GM18951 (cell line): ENCODE measurements at regions not wholly inside any gene's neighbourhood (a gene's known extent, or its start where the extent isn't known, plus 50 kb on each side); places are given as distances from the start of the nearest gene placed in this dataset.

Source experiments
- POLR2A ChIP-seq: IDR thresholded peaks from 4 replicates; pipeline ENCODE4 v1.6.1; 2011; ENCODE audit warnings: mild to moderate bottlenecking; ENCODE audit not compliant: insufficient read length, insufficient read depth; ENCODE audit errors: extremely low read depth
- in situ Hi-C: fragments of 300-500 bp; cut with MboI; formaldehyde crosslinking; loops from one replicate; pipeline ENCODE4 v1.12.0; 2022; ENCODE audit warnings: low sequenced_read_pairs, mixed read lengths, inconsistent platforms; ENCODE audit not compliant: unreplicated experiment

DNA sequence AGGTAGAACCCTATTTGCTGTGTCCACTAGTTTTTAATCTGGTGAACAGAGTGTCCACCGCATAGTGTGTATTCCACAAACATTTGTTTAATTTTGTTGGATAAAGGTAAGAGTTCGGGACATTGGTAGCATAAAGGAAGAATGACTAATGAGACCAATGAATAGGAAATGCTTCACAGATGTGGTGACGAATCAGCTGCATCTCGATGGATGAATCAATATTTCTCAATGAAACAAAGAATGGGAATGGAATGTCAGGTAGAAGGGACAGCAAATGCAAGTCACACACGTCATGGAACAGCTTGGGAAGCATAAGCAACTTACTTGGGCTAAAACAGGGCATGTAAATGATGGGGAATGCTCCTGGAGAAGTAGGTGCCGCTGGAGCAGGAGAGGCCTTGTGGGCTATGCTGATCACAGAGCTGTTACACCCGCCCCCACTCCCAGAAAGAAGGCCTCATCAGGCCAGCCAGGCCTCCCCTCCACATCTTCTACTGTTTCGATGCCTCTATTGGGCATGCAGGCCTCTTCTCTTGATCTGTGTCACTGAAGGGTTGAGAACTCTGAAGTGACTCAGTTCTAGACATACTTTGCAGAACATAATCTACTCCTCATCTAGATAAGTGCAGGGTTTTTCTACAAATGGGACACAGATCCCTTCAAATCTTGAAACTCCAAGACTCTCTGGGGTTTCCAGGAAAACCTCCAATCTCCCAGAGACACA lies 120.0 kb upstream of the GADL1 start:
- in situ Hi-C loops: no loop called here
- no peak for TF ChIP-seq POLR2A

DNA sequence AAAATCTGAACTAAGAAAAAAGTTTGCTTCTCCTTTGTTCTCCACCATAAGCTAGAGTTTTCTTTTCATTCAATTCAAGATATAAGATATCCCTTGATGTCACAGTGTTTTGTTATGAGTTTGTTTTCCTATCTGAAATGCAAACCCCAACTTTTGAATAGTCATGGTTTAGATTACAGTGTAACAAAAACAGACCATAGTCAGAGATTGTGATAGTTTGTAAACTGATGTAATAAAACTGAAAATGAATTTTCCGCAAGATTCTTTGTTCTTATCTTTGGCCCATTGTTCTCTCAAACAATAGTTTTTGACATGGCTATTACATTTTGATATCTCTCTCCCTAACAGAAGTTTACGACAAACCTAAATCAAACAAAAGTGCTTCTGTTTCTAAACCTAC lies 121.7 kb upstream of the GADL1 start:
- in situ Hi-C loops: no loop called here
- no peak for TF ChIP-seq POLR2A

- in situ Hi-C loops: no loop called here
- TF ChIP-seq POLR2A: no peak
These were observed 128.3 kb upstream of the GADL1 start for GRCh38 chr3:31022716-31023115.

DNA sequence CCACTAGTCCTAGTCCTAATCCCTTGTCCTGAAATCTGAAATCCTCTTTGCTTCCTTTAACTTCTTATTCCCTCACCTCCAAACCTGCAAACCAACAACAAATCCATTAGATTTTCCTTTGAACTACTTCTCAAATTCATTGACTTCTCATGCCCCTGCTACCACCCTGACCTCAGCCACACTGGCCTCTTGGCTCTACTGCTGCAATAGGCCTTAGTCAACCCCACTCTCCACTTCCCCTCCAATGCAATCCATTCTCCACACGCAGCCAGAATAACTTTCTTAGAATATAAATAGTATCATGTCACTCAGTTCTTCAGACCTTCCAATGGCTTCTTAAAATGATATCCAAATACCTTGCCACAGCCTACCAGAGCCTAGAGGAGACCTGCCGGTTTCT lies 131.1 kb upstream of the GADL1 start:
- in situ Hi-C loops: no loop called here
- TF ChIP-seq POLR2A: no peak

- in situ Hi-C loops: no loop called here
- no peak for TF ChIP-seq POLR2A
These were observed 132.8 kb upstream of the GADL1 start for GRCh38 chr3:31027191-31027761.

- TF ChIP-seq POLR2A: no peak
- in situ Hi-C loops: no loop called here
These were observed 133.5 kb upstream of the GADL1 start for GRCh38 chr3:31027914-31028313.

- no peak for TF ChIP-seq POLR2A
- in situ Hi-C loops: no loop called here
These were observed 134.3 kb upstream of the GADL1 start for GRCh38 chr3:31028766-31029165.

DNA sequence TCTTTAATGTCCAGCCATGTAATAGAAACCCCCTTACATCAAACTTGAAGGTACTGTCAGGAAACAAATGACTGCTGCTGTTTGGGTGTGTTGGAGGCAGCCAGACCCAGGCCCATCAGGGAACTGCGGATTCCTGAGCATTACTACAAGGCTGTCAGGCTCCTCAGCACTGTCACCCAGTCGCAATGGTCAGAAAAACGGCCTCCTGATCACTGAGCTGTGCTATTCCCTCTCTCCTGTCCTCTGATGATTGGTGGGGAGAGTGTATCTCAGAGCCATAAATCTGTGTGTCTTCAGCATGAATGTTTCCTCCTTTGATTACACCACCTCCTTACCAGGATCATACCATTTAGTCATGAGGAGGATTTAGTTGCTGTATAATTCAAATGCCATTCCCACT lies 135.2 kb upstream of the GADL1 start:
- in situ Hi-C loops: no loop called here
- TF ChIP-seq POLR2A: no peak

DNA sequence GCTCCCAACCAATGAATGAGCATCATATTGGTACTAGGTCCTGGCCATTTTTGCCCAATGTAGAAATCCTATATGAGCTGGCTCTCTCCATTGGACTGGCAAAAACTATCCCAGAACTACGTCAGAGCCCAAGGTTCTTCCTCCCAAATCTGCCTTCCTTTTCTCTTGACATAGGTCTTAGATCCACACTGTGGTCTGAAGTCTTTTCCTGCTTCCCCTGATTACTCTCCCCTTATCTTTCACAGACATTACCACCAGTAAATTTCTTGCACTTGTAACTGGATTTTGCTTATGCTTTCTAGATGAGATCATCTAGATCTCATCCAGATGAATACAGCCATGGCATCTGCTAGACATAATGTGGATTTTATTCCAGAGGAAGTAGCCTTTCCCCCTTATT lies 141.2 kb upstream of the GADL1 start:
- in situ Hi-C loops: no loop called here
- TF ChIP-seq POLR2A: no peak

DNA sequence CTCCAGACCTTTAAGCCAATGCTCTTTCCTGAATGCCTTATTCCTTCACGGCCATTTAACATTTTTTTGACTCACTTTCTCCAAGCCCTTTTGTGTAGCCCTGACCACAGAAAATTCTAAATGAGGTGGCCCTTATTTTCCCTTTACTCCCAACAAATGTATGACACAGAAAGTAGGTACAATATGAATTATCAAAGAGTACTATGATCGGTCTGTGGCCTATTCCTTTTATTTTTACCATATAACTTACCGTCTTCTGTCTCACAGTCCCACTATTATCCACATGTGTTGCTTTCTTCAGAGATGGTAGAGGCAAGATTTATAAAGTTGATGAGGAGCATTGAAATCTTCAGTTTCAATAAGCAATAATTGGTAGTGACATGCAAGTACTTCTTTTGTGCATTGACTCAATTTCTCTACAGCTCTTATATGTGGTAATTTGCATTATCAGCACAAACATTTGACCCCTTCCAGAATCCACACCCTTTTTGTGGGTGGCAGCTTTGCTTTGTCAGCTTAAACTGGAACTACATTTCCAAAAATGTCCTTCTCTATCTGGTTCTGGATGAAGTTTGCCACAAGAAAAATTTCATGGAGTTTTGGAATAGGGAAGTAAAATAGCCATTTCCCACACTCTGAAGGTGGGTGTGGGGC lies 143.8 kb upstream of the GADL1 start:
- no peak for TF ChIP-seq POLR2A
- in situ Hi-C loops: no loop called here

DNA sequence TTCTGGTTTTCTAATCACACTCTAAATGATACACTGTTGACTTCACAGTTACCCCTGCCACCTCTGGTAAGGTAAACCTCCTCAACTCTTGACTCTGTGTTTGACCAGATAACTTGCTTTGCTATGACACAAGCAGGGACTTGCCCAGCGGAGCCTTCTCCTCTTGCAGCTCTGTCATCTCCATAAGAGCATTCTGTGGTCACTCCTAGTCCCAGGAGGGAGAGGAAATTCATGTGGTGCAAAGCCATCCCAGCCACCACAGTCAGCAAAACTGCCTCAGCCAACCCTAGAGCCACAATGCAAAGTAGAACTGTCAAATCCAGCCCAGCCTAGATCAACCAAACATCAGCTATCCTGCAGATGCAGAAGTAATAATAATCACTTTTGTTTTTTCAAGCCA lies 144.7 kb upstream of the GADL1 start:
- no peak for TF ChIP-seq POLR2A
- in situ Hi-C loops: no loop called here

DNA sequence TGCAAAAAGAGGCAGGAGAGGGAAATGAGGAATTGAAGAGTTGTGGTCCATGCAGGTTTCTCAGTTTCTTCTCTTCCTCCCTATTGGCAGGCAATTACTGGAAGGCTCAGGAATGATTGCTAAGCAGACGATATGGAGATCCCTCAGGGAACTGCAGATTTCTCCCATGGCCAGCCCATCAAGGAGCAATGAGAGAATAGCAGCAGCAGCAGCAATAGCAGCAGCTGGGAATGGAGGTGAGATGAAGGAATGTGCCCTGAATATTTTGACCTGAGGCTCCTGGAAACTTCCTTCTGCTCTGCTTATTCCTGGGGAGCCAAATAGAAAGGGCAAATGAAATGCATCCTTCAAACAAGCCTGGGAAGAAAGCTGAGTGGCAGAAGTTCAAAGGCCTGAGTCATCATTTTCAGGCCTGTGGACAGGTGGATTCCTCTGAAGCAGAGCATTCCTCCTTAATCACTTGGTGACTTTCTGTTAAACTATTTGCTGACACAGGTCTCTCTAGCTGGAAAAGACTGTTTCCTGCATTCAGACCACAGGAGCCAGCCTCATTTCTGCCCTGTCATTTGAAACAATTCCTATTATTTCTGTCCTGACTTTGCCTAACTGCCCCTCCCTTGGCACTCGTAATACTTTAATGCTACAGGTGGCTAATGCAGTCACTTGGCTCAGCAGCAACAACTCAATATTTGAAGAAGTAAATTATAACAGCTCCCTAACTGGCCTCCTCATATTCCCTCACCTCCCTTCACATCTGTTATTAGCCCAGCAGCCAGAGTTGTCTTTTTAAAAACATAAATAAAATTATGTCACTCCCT lies 146.9 kb upstream of the GADL1 start:
- in situ Hi-C loops: no loop called here
- no peak for TF ChIP-seq POLR2A

DNA sequence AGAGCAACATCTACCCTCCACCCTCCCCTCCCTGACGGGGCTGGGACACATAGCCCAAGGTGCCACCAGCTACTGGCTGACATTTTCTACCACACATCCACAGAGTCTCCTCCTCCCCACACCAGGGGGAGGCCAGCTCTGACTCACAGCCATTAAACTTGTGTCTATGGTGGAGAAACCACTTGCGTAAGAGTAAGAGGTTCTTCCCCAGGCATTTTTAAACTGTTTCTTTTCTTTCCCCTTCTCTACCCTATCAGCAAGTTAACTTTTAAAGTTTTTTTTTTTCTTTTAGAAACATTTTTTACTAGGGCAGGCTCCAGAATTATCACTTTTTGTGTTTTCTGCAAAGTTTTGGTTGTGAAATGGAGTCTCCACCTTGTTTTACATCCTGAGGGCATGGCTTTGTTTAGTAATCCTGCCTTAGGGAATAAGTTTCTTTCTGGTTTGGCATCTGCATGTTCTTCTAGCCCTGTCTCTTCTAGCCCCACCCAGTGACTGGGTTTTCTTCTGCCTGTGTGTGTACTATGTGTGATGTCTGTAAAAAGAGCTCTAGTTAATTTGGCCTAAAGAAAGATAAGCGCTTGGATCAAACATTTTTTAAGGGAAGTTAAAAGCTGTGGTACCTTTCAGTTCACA lies 148.8 kb upstream of the GADL1 start:
- in situ Hi-C loops: no loop called here
- no peak for TF ChIP-seq POLR2A
